ENCODE measurements at regions not wholly inside any gene's neighbourhood (a gene's known extent, or its start where the extent isn't known, plus 50 kb on each side); places are given as distances from the start of the nearest gene placed in this dataset.

DNA sequence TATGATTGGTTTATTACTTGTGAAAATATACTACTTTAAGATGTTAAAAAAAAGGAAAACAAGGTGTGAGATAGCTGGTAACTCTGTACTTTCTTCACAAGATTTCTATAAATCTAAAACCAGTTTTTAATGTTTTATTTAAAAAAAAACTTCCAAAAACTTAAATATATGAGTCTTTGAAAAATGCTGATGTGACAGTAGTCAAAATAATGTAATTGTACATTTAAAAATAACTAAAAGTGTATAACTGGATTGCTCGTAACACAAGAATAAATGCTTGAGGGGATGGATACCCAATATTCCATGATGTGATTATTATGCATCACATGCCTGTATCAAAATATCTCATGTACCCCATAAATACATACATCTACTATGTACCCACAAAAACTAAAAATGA is 464.9 kb downstream of the NYAP2 start:
- FAIRE-seq, result peak; percentile 32
- H3K9ac ChIP-seq (ENCODE audit: low read length in 3 of 3), result no peak overlapping the region
- no peaks in the 10 kb centered on the region for H3K4me1 ChIP-seq (ENCODE audit: control insufficient read depth in 2 of 3, insufficient read depth in 2 of 3, low read depth in 1 of 3, low read length in 3 of 3)
- H3K9me3 ChIP-seq (ENCODE audit: control insufficient read depth in 2 of 3, insufficient read depth in 1 of 3, low read length in 3 of 3), result peaks cover 0 to 2% (median 0%) of the 10 kb centered on the region in 3 donors
- H3K36me3 ChIP-seq (ENCODE audit: control insufficient read depth in 2 of 3, insufficient read depth in 3 of 3, low read length in 3 of 3), result no peaks in the 10 kb centered on the region
- intact Hi-C loops (cut with DNase I), result no loop called here
- H3K4me3 ChIP-seq (ENCODE audit: low read length in 3 of 3), result no peak overlapping the region
- no peak for DNase-seq
- TF ChIP-seq, protein P1, sequence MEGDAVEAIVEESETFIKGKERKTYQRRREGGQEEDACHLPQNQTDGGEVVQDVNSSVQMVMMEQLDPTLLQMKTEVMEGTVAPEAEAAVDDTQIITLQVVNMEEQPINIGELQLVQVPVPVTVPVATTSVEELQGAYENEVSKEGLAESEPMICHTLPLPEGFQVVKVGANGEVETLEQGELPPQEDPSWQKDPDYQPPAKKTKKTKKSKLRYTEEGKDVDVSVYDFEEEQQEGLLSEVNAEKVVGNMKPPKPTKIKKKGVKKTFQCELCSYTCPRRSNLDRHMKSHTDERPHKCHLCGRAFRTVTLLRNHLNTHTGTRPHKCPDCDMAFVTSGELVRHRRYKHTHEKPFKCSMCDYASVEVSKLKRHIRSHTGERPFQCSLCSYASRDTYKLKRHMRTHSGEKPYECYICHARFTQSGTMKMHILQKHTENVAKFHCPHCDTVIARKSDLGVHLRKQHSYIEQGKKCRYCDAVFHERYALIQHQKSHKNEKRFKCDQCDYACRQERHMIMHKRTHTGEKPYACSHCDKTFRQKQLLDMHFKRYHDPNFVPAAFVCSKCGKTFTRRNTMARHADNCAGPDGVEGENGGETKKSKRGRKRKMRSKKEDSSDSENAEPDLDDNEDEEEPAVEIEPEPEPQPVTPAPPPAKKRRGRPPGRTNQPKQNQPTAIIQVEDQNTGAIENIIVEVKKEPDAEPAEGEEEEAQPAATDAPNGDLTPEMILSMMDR (IDR thresholded peaks at IDR 0.05; ENCODE audit: borderline replicate concordance, extremely low read depth, insufficient read depth), result no peak
- H3K27ac ChIP-seq (ENCODE audit: low read depth in 2 of 2, low read length in 2 of 2), result no peak overlapping the region
- no peaks in the 10 kb centered on the region for H3K27me3 ChIP-seq (ENCODE audit: control insufficient read depth, insufficient read depth, low read length)

- no peaks in the 10 kb centered on the region for H3K27me3 ChIP-seq (ENCODE audit: control insufficient read depth, insufficient read depth, low read length)
- H3K4me3 ChIP-seq (ENCODE audit: low read length in 3 of 3), result no peak overlapping the region
- no peaks in the 10 kb centered on the region for H3K9me3 ChIP-seq (ENCODE audit: control insufficient read depth in 2 of 3, insufficient read depth in 1 of 3, low read length in 3 of 3)
- DNase-seq, result peak in 1 of 5 donors; percentile 2
- no peaks in the 10 kb centered on the region for H3K36me3 ChIP-seq (ENCODE audit: control insufficient read depth in 2 of 3, insufficient read depth in 3 of 3, low read length in 3 of 3)
- intact Hi-C loops (cut with DNase I), result no loop called here
- H3K4me1 ChIP-seq (ENCODE audit: control insufficient read depth in 2 of 3, insufficient read depth in 2 of 3, low read depth in 1 of 3, low read length in 3 of 3), result no peaks in the 10 kb centered on the region
- H3K9ac ChIP-seq (ENCODE audit: low read length in 3 of 3), result no peak overlapping the region
- FAIRE-seq, result no peak
- TF ChIP-seq, protein P1 (IDR thresholded peaks at IDR 0.05; ENCODE audit: borderline replicate concordance, extremely low read depth, insufficient read depth), result no peak
- H3K27ac ChIP-seq (ENCODE audit: low read depth in 2 of 2, low read length in 2 of 2), result no peak overlapping the region
Observed at GRCh38 chr2:225842939-225843338, 443.4 kb downstream of the NYAP2 start.

GRCh38 chr2:225841314-225841713 is 441.8 kb downstream of the NYAP2 start:
- Histone ChIP-seq H3K4me1 (ENCODE audit: control insufficient read depth in 2 of 3, insufficient read depth in 2 of 3, low read depth in 1 of 3, low read length in 3 of 3) (no peaks in the 10 kb centered on the region), H3K9ac (ENCODE audit: low read length in 3 of 3) (no peak overlapping the region), H3K4me3 (ENCODE audit: low read length in 3 of 3) (no peak overlapping the region), H3K27ac (ENCODE audit: low read depth in 2 of 2, low read length in 2 of 2) (no peak overlapping the region), H3K36me3 (ENCODE audit: control insufficient read depth in 2 of 3, insufficient read depth in 3 of 3, low read length in 3 of 3) (no peaks in the 10 kb centered on the region), H3K9me3 (ENCODE audit: control insufficient read depth in 2 of 3, insufficient read depth in 1 of 3, low read length in 3 of 3) (no peaks in the 10 kb centered on the region), H3K27me3 (ENCODE audit: control insufficient read depth, insufficient read depth, low read length) (no peaks in the 10 kb centered on the region)
- DNase-seq, result no peak
- intact Hi-C loops (cut with DNase I), result no loop called here
- TF ChIP-seq, protein P1 (IDR thresholded peaks at IDR 0.05; ENCODE audit: borderline replicate concordance, extremely low read depth, insufficient read depth), result no peak
- no peak for FAIRE-seq

DNA sequence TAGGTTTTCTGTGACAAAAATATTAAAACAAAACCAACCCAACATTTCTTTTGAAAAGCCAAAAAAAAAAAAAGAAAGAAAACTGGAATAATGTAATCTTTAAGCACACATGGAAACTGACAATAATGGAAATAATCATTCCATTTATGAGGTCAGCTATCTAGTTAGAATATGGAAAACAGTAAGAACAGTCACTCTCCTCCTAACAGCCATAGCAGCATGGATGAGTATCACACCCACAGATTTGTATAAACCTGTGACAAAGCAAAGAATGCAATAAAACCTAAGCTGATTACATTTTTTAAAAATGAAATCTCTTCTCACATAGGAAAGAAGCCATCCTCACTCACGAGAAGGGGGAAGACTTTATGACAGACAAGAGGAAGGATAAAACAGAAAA is 437.8 kb downstream of the NYAP2 start:
- H3K4me3 ChIP-seq (ENCODE audit: low read length in 3 of 3), result no peak overlapping the region
- FAIRE-seq, result no peak
- no peaks in the 10 kb centered on the region for H3K9me3 ChIP-seq (ENCODE audit: control insufficient read depth in 2 of 3, insufficient read depth in 1 of 3, low read length in 3 of 3)
- no peaks in the 10 kb centered on the region for H3K4me1 ChIP-seq (ENCODE audit: control insufficient read depth in 2 of 3, insufficient read depth in 2 of 3, low read depth in 1 of 3, low read length in 3 of 3)
- no peak overlapping the region for H3K27ac ChIP-seq (ENCODE audit: low read depth in 2 of 2, low read length in 2 of 2)
- TF ChIP-seq, protein P1 (IDR thresholded peaks at IDR 0.05; ENCODE audit: borderline replicate concordance, extremely low read depth, insufficient read depth), result no peak
- DNase-seq, result no peak
- no peaks in the 10 kb centered on the region for H3K36me3 ChIP-seq (ENCODE audit: control insufficient read depth in 2 of 3, insufficient read depth in 3 of 3, low read length in 3 of 3)
- no peak overlapping the region for H3K9ac ChIP-seq (ENCODE audit: low read length in 3 of 3)
- H3K27me3 ChIP-seq (ENCODE audit: control insufficient read depth, insufficient read depth, low read length), result no peaks in the 10 kb centered on the region
- intact Hi-C loops (cut with DNase I), result no loop called here
